ENCODE measurements at regions not wholly inside any gene's neighbourhood (a gene's known extent, or its start where the extent isn't known, plus 50 kb on each side); places are given as distances from the start of the nearest gene placed in this dataset.
"Not testable (repeated sequence)": the region's sequence is repeated elsewhere in the genome, so short reads cannot be mapped to it uniquely, and the experiment has no call there.

DNA sequence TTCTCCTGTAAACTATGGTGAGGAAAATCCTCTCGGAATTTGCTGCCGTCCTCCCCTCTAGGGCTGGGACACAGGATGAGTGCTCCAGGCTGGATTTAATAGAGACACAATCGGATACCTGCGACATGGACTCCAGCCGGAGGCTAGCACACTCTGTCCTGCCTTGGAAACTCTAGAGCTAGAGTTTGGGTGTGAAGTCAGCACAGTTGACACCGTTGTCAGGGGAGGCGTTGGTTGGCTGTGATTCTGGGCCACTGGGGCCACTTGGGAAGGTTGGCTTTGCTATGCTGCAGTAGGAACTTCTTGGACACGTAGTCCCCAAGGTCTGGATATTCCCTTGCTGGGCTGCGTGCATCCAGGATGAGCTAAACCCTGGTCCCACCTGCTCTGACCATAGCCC is 169.4 kb downstream of the NRN1 start:
- intact Hi-C loops (cut with DNase I): no loop called here
- no peak for DNase-seq
- no peak overlapping the region for H3K4me3 ChIP-seq (ENCODE audit: low read length)
- H3K27me3 ChIP-seq (ENCODE audit: control insufficient read depth, insufficient read depth): no peaks in the 10 kb centered on the region
- H3K4me1 ChIP-seq (ENCODE audit: control insufficient read depth, insufficient read depth, low read length): no peaks in the 10 kb centered on the region
- peak; percentile 35 to 36 for ATAC-seq
- H3K27ac ChIP-seq (ENCODE audit: low read length): no peak overlapping the region
- H3K9me3 ChIP-seq (ENCODE audit: control insufficient read depth, low read length): no peaks in the 10 kb centered on the region
- 78% methylated on average over 9 of the region's 9 CpGs for WGBS

DNA sequence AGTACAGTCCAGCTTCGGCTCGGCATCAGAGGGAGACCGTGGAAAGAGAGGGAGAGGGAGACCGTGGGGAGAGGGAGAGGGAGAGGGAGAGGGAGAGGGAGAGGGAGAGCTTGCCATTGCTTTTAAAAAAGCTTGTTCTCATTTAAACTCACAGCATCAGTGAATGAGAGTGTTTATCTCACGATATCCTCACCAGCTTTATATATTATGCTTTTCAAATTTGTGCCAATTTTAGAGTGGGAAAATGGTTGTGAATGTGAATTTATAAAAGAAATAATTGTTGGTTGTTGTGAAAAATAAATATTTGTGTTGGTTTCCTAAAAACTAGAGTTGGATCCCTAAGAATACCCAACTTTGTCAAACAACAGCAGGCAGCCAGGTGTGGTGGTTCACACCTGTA is 170.1 kb downstream of the NRN1 start:
- H3K4me3 ChIP-seq (ENCODE audit: low read length); H3K27me3 ChIP-seq (ENCODE audit: control insufficient read depth, insufficient read depth); H3K4me1 ChIP-seq (ENCODE audit: control insufficient read depth, insufficient read depth, low read length); ATAC-seq; H3K27ac ChIP-seq (ENCODE audit: low read length); H3K9me3 ChIP-seq (ENCODE audit: control insufficient read depth, low read length); intact Hi-C loops (cut with DNase I); DNase-seq: not testable (repeated sequence)
- 84% methylated on average over 1 of the region's 5 CpGs for WGBS

DNA sequence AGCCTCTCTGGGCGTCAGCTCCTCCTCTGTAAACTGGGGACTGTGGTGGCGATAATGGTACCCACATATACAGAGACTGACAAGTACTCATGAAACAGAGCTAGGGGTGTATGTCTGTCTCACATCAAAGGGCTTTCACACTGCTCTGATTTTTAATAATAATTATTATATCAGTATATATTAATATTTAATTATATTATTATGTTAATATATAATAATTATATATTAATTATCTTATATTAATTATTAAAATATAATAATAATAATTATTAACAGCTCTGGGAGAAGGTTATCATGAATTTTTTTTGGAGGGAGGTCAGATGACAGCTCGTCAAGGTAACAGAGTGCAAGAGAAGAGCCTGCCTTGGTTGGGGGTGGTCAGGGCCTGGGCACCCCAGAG is 173.6 kb downstream of the NRN1 start:
- 93% methylated on average over 3 of the region's 3 CpGs for WGBS
- no peaks in the 10 kb centered on the region for H3K27me3 ChIP-seq (ENCODE audit: control insufficient read depth, insufficient read depth)
- no peaks in the 10 kb centered on the region for H3K9me3 ChIP-seq (ENCODE audit: control insufficient read depth, low read length)
- DNase-seq: no peak
- no peaks in the 10 kb centered on the region for H3K4me1 ChIP-seq (ENCODE audit: control insufficient read depth, insufficient read depth, low read length)
- no peak for ATAC-seq
- no peak overlapping the region for H3K27ac ChIP-seq (ENCODE audit: low read length)
- H3K4me3 ChIP-seq (ENCODE audit: low read length): no peak overlapping the region
- intact Hi-C loops (cut with DNase I): no loop called here

DNA sequence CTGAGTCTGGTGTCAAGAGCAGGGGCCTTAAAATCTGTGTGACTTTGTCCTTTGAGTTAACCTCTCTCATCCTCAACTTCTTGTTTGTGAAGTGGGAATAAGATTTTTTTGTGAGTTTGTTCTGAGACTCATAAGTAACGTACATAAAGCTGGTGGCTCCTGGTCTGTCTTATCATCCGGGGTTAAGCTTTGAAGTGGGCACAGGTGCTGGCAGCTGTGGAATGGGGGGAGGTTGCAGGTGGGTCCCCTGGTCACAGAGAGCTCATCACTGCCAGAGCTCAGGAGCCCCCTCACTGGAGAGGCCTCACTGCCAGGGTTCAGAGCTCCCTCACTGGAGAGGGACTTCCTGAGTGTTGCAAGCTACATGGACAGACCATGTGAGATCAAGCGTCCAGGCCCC is 174.1 kb downstream of the NRN1 start:
- Histone ChIP-seq H3K4me1 (ENCODE audit: control insufficient read depth, insufficient read depth, low read length) (no peaks in the 10 kb centered on the region), H3K27me3 (ENCODE audit: control insufficient read depth, insufficient read depth) (no peaks in the 10 kb centered on the region), H3K9me3 (ENCODE audit: control insufficient read depth, low read length) (no peaks in the 10 kb centered on the region), H3K27ac (ENCODE audit: low read length) (no peak overlapping the region), H3K4me3 (ENCODE audit: low read length) (no peak overlapping the region)
- DNase-seq (no peak), ATAC-seq (no peak)
- intact Hi-C loops (cut with DNase I): no loop called here
- 87% methylated on average over 3 of the region's 3 CpGs for WGBS

DNA sequence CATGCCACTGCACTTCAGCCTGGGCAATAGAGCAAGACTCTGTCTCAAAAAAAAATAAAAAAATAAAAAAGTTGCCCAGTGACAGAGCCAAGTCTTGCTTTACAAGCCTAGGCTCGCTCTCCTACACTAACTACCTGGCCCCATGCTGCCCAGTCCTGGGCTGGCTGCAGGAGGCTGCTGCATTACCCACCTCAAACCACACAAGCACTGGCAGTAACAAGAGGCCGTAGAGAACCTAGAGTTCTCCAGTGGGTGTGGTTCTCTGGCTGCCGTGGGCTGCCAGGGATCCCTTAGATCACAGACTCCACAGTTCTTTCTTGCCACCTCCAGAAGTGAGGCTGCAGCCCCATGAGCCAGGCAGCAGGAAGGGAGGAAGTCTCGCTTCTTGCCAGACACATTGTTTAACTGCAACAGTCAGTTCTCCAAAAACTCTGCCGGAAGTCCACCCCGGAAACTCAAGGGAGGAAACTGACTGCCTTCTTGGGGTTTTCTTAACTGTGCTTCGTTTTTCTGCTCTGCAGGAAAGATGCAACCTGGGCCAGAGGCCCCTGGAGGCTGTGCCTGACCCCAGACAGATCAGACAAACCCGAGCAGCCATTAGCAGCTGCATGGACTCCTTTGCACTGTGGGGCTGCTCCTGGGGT is 175.4 kb downstream of the NRN1 start:
- H3K4me3 ChIP-seq (ENCODE audit: low read length); H3K9me3 ChIP-seq (ENCODE audit: control insufficient read depth, low read length); H3K27ac ChIP-seq (ENCODE audit: low read length); H3K4me1 ChIP-seq (ENCODE audit: control insufficient read depth, insufficient read depth, low read length); intact Hi-C loops (cut with DNase I); H3K27me3 ChIP-seq (ENCODE audit: control insufficient read depth, insufficient read depth): not testable (repeated sequence)
- peak; percentile 42 to 68 for ATAC-seq
- WGBS: 39% methylated on average over 8 of the region's 8 CpGs
- peak in 2 of 3 donors; percentile 25 to 56 for DNase-seq

DNA sequence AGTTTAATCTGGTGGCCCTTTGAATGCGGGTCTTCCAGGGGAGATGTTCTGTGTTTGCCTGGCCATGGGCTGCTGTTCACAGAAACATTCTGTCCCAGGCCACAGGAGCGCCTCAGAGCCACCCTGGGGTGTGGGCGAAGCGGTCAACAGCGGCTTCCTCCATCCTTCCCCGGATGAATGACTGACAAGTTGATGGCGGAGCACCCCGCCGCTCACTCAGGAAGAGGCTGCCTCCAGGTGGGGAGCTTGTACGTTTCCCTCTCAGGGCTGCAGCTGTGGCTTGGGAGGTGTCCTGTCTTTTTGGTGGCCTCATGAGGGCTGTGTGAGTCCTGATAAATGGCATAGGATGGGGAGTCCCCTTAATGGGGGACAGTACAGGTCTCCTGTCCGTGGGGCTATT is 178.4 kb downstream of the NRN1 start:
- no peak overlapping the region for H3K4me3 ChIP-seq (ENCODE audit: low read length)
- 69% methylated on average over 11 of the region's 11 CpGs for WGBS
- DNase-seq: no peak
- no peaks in the 10 kb centered on the region for H3K4me1 ChIP-seq (ENCODE audit: control insufficient read depth, insufficient read depth, low read length)
- no peaks in the 10 kb centered on the region for H3K9me3 ChIP-seq (ENCODE audit: control insufficient read depth, low read length)
- H3K27ac ChIP-seq (ENCODE audit: low read length): no peak overlapping the region
- ATAC-seq: no peak
- no peaks in the 10 kb centered on the region for H3K27me3 ChIP-seq (ENCODE audit: control insufficient read depth, insufficient read depth)
- intact Hi-C loops (cut with DNase I): no loop called here

DNA sequence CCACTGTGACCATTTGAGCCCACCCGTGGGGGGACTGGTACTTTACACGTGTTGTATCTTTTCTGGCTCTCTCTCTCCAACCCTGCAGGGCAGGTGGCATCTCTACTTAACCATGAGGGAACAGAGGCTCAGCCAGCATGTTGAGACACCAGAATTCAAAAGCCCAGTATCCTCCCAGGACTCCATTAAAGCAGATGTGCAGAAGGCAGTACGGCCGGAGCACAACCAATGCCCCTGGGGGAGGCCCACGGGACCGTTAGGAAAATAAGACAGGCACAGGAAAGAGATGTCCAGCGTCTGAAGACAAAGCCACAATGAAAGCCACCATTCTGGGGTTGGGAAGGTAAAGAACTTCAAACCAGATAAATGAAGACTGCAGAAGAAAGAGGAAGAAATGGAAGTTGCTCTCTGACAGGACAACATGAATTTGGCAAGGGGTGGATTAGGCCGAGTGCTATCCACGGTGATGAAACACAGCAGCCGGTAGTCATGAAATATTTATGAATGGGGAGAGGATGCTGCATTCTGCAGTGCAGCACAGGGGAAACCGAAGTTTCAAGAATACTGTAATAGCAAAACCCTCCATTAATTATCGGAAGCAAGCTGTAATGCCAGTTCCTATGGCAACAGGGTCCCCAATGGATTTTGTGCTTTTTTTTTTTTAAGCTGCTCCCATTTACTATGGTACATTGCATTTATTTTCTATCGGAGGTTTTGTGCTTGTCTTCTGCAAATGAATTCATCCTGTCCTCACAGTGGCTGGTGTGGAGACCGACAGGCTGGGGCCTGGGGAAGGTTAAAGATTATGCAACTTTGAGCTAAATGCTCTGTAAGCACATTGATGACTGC is 179.4 kb downstream of the NRN1 start:
- H3K27ac ChIP-seq (ENCODE audit: low read length): no peak overlapping the region
- no peaks in the 10 kb centered on the region for H3K27me3 ChIP-seq (ENCODE audit: control insufficient read depth, insufficient read depth)
- H3K4me1 ChIP-seq (ENCODE audit: control insufficient read depth, insufficient read depth, low read length): no peaks in the 10 kb centered on the region
- 55% methylated on average over 14 of the region's 14 CpGs for WGBS
- no peak overlapping the region for H3K4me3 ChIP-seq (ENCODE audit: low read length)
- intact Hi-C loops (cut with DNase I): no loop called here
- DNase-seq (no peak), ATAC-seq (no peak)
- no peaks in the 10 kb centered on the region for H3K9me3 ChIP-seq (ENCODE audit: control insufficient read depth, low read length)

DNA sequence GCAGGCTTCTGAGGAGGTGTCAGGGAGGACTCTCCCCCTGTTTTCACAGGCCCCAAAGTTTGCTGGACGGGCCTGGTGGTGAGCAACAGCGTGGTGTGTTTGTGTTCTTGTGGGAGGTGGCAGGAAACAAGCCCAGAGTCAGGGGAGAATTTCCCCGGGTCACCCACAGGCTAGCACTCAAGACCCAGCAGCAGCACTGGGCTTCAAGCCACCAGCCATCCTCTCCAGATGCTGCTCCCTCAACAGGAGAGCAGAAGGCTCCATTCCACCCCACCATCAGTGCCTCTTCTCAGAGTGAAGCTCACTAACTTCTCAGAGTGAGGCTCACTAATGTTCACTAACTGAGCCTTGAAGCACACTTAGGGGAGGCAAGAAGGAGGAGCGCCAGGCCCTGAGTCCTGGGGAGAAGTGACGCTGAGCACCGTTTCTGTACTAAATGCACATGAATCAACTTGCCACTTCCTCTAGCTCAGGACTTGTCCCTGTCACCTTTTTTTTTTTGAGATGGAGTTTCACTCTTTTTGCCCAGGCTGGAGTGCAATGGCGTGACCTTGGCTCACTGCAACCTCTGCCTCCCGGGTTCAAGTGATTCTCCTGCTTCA is 182.2 kb downstream of the NRN1 start:
- H3K4me3 ChIP-seq (ENCODE audit: low read length); H3K27ac ChIP-seq (ENCODE audit: low read length); H3K4me1 ChIP-seq (ENCODE audit: control insufficient read depth, insufficient read depth, low read length); H3K9me3 ChIP-seq (ENCODE audit: control insufficient read depth, low read length); ATAC-seq; DNase-seq; H3K27me3 ChIP-seq (ENCODE audit: control insufficient read depth, insufficient read depth); intact Hi-C loops (cut with DNase I): not testable (repeated sequence)
- 88% methylated on average over 8 of the region's 8 CpGs for WGBS

Data from right cardiac atrium (tissue), 5 donors.